HG02938 (cell line): ENCODE measurements at regions not wholly inside any gene's neighbourhood (a gene's known extent, or its start where the extent isn't known, plus 50 kb on each side); places are given as distances from the start of the nearest gene placed in this dataset.
"Not testable (repeated sequence)": the region's sequence is repeated elsewhere in the genome, so short reads cannot be mapped to it uniquely, and the experiment has no call there.

ENCODE experiments used
- ATAC-seq: cut with Tn5 transposase; IDR thresholded peaks from one replicate; pipeline ENCODE4 v1.9.1; 2021; ENCODE audit warnings: mild to moderate bottlenecking, moderate library complexity; ENCODE audit not compliant: unreplicated experiment

DNA sequence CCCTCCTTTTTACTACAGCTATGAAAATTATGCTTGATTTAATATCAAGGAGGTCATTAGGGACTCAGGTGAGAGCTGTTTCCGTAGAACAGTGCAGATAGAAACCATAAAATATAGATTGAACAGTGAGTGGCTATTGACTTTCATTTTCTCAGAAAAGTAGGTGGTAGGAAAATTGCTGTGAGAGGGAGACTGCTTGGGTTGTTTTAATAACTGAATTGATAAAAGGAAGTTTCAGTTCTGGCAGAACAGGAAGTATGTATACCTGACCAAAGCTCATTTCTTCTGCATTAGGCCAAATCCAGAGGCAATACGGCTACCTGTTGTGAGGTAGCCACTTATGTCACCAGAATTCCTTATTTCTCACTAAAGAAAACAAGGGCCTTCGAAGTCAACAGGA, 761.7 kb upstream of the ARRDC3 start:
- ATAC-seq = no peak

DNA sequence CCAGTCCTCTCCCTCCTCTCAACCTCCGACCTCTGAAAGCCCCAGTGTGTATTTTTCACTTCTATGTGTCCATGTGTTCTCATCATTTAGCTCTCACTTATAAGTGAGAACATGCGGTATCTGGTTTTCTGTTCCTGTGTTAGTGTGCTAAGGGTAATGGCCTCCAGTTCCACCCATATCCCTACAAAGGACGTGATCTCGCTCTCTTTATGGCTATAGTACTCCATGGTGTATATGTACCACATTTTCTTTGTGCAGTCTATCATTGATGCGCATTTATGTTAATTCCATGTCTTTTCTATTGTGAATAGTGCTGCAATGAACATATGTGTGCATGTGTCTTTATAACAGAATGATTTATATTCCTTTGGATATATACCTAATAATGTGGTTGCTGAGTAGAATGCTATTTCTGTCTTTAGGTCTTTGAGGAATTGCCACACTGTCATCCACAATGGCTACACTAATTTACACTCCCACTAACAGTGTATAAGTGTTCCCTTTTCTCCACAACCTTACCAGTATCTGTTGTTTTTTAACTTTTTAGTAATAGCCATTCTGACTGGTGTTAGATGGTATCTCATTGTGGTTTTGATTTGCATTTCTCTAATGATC, 749.3 kb upstream of the ARRDC3 start:
- ATAC-seq = not testable (repeated sequence)

DNA sequence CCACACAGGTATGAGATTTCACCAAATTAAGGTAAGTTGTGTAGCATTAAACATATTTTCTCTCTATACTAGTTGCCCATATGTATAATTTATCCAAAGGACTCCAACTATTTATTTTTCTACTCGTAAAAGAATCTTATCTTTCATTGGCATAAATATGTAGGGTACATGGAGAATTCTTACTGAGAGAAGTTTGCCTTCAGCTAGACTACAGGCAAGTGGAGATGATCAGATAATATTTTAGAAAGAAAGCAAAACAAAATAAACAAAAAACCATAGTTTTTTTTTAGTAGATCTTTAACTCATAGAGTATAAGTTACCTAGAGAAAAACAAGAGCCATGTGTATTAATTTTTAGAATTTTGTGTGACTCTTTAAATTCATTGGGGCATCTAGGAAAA, 743.1 kb upstream of the ARRDC3 start:
- ATAC-seq = no peak

DNA sequence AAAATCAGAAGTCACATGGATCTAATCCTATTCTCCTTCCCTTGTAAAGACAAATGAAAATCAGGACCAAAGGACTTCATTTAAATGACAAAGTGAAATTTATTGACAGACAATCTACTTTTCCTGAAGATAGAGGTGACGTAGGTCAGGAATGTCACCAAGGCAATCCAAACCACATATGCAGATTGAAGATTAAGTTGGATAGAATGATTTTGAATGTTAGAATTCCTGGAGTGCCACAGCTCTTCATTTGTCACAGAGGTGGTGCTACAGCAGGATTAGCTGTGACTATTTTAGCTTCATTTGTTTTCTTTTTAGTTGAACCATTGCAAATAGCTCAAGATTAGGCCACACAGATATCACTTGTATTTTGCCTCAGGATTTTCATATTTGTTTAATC, 736.0 kb upstream of the ARRDC3 start:
- ATAC-seq = no peak

DNA sequence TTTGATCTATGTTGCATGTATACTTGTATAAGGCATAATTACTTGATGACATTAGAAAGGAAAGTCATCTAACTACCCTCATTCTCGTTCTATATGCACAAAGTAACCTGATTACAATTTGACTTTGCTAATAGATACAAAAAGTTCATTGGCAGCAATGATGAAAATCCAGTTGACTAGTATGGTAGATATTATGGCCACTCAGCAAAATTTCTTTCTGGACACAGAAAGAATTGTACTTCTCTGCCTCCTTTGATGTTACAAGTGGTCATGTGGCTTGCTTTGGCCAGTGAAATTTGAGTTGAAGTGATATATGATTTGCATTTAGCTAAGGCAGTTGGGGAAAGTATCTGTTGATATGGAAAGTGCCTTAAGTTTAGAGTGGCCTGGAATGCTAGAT, 723.7 kb upstream of the ARRDC3 start:
- no peak for ATAC-seq

DNA sequence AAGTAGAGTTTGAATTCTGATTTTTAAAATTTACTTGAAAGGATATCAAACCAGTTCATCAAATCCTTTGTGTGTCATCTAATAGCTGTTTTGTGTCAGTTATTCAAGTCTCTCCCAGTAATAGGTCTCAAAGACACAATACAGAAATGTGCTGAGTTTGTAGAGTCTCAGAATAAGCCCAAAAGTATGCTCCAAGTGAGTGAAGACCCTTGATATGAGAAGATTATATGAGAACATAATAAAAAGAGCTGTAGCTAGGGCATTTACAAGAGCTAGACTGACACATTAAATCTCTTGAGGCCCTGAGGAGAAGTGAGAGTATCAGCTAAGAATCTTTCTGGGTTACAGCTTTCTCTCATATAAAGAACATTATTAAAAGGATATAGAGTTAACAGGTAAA, 721.0 kb upstream of the ARRDC3 start:
- no peak for ATAC-seq

DNA sequence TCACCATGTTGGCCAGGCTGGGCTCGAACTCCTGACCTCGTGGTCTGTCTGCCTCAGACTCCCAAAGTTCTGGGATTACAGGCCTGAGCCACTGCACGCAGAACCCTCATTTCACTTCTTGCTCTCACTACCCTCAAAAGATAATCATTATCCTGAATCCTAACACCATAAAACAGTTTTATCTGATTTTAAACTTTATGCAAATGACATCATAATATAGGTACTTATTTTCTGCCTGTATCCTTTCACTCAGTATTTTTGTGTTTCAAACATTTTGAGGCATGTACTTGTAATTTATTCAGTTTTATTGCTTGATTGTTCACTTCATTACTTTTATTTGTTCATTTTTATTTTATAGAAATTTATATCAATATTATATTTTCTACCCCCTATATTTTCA, 719.2 kb upstream of the ARRDC3 start:
- no peak for ATAC-seq

DNA sequence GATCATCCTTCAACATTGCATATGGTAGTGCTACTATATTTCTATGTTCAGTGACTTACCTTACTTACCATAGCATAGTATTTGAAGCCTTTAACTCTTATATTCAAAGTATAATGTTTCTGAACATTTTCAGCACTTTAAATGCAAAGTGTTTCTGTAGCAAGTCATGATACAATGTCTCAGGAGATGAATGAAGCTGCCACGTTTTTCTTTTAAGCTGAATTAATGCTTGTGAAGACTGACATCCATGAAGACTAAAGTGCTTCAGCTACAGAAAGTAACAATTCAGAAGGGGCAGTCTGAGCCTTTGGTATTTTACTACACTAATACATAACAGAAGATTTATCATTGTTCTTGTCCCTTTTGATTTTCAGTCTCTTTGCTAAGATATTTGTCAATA, 709.1 kb upstream of the ARRDC3 start:
- no peak for ATAC-seq

DNA sequence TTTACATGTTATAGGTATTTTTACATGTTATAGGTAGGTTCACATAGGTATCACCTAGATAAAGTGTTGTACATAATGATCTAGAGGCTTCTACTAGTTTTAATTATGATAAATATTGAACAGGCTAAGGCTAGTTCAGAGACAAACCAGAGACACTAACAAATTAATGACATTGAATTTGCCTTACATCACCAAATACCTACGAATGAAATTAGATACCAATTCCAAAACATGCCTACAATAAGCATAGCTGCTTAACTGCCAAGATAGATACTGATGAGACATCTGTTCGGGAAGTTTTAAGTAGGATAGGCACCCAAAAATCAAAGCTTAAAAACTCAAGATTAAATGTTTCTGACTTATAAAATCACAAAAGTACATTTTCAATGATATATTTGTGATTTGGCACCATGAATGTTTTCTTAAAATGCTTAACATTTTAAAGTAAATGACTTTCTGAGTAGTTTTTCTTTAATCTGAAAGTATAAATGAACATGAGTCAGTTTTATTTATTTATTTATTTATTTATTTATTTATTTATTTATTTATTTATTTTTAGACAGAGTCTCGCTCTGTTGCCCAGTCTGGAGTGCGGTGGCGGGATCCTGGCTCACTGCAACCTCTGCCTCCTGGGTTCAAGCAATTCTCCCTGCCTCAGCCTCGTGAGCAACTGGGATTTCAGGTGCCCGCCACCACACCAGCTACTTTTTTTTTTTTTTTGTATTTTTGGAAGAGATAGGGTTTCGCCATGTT, 703.1 kb upstream of the ARRDC3 start:
- no peak for ATAC-seq

DNA sequence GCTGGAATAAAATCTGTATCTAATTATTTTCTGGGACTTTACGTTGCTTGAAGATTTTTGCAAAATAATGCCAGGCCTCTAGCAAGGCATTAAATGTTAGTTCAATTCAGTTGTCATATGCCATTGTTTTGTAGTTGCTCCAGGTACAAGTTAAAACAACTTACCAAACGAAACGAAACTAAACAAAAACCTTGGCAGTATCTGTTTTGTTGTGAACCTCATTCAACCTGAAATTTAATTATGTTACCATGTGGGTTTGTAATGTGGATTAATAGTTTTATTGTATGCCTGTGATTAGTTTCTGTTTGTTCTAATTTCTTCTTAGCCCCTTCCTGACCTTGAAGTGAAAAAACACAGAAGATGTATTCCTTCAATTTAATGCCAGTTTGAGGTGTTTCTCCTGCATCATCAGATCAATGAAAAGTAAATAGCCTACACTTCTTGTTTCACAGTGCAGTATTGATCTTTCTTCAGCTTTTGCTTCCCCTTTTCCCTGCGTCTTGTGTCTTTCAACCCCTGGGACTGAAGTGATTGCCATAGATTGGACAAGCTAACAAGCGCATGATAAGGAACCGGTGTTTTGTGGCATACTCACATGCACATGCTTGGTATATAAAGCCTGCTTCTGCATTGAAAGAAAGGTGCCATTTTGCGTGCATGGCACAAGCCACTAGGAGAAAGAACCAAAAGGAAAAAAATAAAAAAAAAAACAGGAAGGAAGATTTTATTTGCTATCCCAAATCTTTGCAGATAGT, 699.0 kb upstream of the ARRDC3 start:
- no peak for ATAC-seq

DNA sequence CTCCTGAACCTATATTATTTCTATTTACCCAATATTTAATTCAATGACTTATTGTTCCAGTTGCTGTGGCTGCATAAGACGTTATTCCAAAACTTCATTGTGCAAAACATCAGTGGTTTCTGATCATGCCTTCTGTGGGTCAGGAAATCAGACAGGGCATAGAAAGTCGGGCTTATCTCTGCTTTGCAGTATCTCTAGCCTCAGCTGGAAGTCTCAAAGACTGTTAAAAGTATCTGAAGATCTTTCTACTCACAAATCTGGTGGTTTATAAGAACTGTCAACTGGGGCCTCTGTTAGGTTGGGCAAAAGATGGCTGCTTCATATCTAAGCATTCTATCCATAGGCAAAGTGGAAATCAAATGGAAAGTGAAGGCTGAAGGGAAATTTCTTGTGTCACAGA, 687.7 kb upstream of the ARRDC3 start:
- no peak for ATAC-seq

DNA sequence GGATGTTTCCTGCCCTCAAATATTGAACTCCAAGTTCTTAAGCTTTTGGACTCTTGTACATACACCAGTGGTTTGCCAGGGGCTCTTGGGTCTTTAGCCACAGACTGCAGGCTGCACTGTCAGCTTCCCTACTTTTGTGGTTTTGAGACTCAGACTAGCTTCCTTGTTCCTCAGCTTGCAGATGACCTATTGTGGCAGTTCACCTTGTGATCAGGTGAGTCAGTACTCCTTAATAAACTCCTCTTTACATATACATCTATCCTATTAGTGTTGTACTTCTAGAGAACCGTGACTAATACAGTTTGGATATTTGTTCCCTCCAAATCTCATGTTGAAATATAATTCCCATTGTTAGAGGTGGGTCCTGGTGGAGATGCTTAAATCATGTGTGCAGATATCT, 681.9 kb upstream of the ARRDC3 start:
- no peak for ATAC-seq

DNA sequence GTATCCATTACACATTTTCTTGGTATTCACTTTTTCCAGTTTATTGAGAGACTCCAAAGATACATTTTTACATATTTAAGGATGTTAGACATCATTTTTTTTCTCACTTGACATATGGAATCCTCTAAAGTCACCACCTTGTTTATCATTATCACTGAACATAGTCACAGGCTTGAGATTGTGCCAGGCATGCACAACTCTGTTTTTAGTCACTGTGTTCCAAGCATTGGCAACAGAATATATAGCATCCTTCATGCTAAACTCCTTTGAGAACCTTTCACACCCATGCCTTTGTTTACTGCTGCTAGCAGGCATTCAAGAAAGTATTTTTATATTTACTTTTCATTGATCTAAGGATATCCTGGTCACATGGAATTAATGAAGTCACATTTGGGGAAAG, 668.6 kb upstream of the ARRDC3 start:
- no peak for ATAC-seq

DNA sequence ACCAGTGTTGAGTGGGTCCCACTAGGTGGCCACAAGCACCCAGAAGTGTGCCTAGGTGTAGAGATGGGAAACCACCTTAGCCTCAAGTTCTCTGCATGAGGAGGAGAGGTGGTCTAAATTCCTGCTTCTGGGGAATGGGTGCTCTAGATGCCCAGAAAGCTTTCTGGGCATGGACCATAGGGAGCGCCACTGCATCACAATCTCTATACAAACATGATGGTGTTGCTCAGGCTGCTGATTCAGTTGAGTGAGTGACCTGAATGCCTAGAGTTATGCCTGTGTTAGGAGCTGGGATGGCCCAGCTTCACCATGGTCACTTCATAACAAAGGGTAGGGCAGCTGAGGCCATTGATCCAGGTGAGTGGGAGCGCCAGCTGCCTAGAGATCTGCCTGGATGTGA, 667.9 kb upstream of the ARRDC3 start:
- no peak for ATAC-seq

DNA sequence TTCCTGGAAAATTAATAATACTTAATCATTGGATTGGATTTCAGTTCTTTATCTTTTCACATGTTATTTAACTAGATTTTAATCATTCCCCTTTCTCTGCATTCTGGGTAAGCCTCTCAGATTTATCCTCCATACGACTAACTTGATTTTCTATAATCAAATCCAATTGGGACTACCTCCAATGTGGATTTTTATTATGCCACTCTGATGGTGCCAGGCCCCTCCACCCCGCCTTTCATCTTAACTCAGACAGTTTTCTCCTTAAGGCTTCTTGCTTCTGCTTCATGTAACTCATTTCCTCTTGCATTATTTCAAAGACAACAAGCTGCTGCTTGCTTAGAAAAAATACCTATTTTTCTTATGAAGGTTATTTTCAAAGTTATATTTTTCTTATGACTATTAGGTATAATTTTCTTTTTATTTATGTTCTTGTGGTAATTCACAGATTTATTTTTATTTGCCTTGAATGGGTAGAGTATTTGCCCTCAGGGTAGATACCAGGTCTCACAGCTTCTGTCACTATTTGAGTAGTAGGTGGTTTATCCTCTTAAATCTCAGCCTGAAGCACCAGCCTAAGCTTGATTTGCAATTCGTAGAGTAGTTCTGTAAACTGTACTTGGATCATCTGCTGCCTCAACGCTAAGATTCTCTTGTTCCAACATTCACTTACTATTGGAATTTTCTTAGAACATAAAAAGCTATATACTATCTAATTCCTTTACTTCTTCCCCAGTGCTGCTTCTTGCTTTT, 659.0 kb upstream of the ARRDC3 start:
- ATAC-seq = no peak

DNA sequence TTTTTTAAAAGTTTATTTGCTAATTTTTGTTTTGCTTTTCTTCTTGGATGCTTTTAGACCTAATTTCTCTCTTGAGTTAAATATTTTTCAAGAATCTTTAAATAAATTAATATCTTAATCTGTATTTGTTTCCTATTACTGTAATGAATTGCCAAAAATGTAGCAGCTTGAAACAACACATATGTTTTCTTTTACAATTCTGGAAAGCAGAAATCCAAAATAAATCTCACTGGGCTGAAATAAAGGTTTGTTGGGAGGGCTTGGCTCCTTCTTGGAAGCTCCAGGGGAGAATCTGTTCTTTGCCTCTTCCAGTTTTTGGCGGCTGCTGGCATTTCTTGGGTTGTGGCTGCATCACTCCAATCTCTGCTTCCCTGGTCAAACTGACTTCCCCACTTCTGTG, 658.1 kb upstream of the ARRDC3 start:
- ATAC-seq = no peak

DNA sequence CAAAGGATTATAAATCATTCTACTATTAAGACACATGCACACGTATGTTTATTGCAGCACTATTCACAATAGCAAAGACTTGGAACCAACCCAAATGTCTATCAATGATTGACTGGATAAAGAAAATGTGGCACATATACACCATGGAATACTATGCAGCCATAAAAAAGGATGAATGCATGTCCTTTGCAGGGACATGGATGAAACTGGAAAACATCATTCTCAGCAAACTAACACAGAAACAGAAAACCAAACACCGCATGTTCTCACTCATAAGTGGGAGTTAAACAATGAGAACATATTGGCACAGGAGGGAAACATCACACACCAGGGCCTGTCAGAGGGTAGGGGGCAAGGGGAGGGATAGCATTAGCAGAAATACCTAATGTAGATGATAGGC, 646.7 kb upstream of the ARRDC3 start:
- ATAC-seq = not testable (repeated sequence)

DNA sequence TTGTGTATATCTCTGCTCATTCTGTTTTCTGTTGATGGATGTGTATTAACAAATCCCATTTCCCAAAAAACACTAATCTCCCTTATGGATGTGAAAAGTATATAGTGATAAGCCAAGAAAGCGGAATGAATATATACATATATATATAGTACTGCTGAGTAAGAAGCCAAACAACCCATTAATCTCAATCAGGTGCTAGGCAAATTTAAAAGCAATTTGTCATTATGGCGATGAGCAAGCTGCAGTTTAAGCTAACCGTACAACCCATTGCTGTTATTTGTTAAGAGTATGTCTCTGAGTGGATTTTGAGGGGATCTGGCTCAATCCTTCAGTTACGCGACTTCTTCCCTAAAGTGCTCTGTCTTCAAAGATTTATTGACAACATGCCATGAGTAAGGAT, 640.4 kb upstream of the ARRDC3 start:
- ATAC-seq = no peak

DNA sequence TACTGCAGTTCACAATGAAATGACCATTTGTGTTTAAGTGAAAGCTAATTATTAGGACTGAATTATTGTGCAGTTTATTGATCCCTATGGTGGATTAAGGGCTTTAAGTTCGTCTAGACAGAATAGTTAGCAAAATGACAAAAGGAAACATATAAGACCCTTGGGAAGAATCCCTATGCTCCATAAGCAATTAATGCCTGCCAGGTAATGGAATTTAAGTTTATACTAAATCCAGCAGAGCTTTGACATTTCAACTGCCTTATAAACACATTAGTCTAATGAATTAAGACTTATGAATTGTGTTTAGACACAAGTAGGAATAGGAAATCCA, 640.0 kb upstream of the ARRDC3 start:
- ATAC-seq = no peak

DNA sequence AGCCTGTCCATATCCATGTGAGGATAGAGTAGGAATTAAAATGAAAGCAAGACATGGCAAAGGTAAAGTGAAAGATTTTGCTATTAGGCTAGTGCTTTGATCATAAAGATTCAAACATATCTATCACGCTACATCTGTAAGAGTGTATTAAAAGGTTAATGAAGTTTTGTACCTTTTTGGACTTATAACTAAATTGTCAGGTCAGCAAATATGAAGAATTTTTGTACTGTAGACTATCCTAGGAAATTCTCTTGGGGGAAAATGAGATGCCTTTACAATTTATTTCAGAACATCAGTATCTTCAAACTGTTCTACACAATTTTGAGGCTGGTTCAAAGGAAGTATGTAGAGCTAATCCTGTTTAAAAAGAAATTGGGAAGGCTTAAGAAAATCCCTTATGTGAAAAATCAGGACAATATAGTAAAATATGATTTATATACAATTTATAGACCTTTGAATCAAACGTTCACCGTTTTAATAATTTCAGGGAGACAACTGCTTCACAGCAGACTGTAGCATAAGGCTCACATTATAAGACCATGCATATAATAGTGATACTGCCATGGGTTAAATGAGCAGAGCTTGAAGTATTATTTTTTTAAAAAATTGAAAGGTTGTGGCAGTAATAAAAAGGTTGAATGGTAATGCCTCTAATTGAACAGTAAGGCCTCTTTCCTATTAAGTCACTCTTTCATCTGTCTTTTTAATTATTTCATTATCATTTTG, 639.5 kb upstream of the ARRDC3 start:
- no peak for ATAC-seq

DNA sequence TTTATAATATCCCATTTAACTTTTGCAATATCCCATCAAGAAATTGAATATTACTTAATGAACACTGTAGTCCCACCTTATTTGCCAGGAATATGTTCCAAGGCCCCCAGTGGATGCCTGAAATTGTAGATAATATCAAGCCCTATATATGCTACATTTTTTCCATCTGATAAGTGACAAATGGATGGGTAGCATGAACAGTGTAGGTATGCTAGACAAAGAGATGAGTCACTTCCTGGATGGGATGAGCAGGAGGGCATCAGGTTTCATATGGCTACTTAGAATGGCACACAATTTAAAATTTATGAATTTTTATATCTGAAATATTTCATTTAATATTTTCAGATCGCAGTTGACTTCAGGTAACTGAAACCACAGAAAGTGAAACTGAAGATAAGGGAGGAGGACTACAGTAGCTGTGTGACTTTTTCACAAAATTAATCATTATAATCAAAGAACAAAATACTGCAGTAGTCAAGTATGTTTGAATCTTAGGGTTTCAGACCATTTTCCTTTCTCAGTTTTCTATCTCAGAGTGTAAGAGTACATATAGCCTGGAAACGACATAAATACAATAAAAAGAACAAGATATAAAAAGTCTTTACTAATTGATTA, 636.4 kb upstream of the ARRDC3 start:
- ATAC-seq = no peak
